Smooth muscle cell (in vitro differentiated cells): ENCODE measurements at regions not wholly inside any gene's neighbourhood (a gene's known extent, or its start where the extent isn't known, plus 50 kb on each side); places are given as distances from the start of the nearest gene placed in this dataset.

Experiments used
- DNase-seq: peaks from one replicate; lab custom pipeline; 2025; ENCODE audit not compliant: unreplicated experiment; lab: John Stamatoyannopoulos, UW
- H2AFZ ChIP-seq: fragments of 200-600 bp; sonication (generic); 2 replicates; pipeline ENCODE4 v1.6.0; 2016; ENCODE audit warnings: antibody characterized with exemption, low read depth, mild to moderate bottlenecking
- H3F3A ChIP-seq: fragments of 200-600 bp; sonication (generic); 2 replicates; pipeline ENCODE4 v1.6.0; 2017; ENCODE audit warnings: antibody characterized with exemption, low read depth
- H3K27ac ChIP-seq: fragments of 200-600 bp; sonication (generic); 2 replicates; pipeline ENCODE4 v1.5.1; 2016; ENCODE audit warnings: low read depth, mild to moderate bottlenecking
- H3K27me3 ChIP-seq: fragments of 200-600 bp; sonication (generic); 2 replicates; pipeline ENCODE4 v1.6.1; 2016; ENCODE audit warnings: low read depth, mild to moderate bottlenecking
- H3K36me3 ChIP-seq: fragments of 200-600 bp; sonication (generic); 2 replicates; pipeline ENCODE4 v1.5.1; 2016; ENCODE audit warnings: low read depth
- H3K4me1 ChIP-seq: fragments of 200-600 bp; sonication (generic); 2 replicates; pipeline ENCODE4 v1.5.1; 2016; ENCODE audit warnings: low read depth
- H3K4me2 ChIP-seq: fragments of 200-600 bp; sonication (generic); 2 replicates; pipeline ENCODE4 v1.6.0; 2016; ENCODE audit warnings: mild to moderate bottlenecking
- H3K4me3 ChIP-seq: fragments of 200-600 bp; sonication (generic); 2 replicates; pipeline ENCODE4 v1.5.1; 2016; ENCODE audit warnings: mild to moderate bottlenecking
- H3K79me2 ChIP-seq: fragments of 200-600 bp; sonication (generic); 2 replicates; pipeline ENCODE4 v1.6.0; 2016; ENCODE audit warnings: low read depth, mild to moderate bottlenecking
- H3K9ac ChIP-seq: fragments of 200-600 bp; sonication (generic); 2 replicates; pipeline ENCODE4 v1.6.0; 2016; ENCODE audit warnings: low read depth
- H3K9me3 ChIP-seq: fragments of 200-600 bp; sonication (generic); replicated peaks from 2 replicates; pipeline ENCODE4 v1.5.1; 2016; ENCODE audit warnings: low read depth
- H4K20me1 ChIP-seq: fragments of 200-600 bp; sonication (generic); 2 replicates; pipeline ENCODE4 v1.6.0; 2016; ENCODE audit warnings: low read depth
- WGBS: methylation state at CpG from one replicate; pipeline ENCODE4 v1.1.7; 2016; ENCODE audit warnings: low lambda C conversion rate; 5-methylcytosine and 5-hydroxymethylcytosine counted together
- TF ChIP-seq, protein P1 (sequence below): fragments of 200-600 bp; sonication (generic); IDR thresholded peaks from 2 replicates; pipeline ENCODE4 v1.5.1; 2017; ENCODE audit warnings: borderline replicate concordance, mild to moderate bottlenecking, antibody characterized with exemption; ENCODE audit not compliant: insufficient read depth, poor library complexity, severe bottlenecking

DNA sequence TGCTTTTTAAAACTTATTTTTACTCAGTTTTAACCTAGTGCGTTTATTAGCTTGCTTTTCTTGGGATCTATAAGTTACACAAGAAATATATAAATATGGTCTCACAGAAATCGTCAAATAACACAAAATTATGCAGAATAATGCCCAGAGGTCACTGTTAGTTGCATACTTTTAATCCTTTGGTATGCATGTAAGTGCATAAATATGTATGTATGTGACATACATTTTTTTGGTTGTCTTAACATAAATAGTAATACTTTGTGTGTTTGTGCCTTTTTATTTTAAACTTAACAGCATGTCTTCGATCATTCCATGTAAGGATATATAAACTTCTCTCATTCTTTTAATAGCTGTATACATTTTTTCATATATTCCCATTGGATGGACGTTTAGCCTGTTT lies 459.6 kb downstream of the PCNX1 start:
- no peak overlapping the region for H3K27ac ChIP-seq
- no peak overlapping the region for H3K4me3 ChIP-seq
- 95% methylated on average over 4 of the region's 4 CpGs for WGBS
- H3K4me2 ChIP-seq, result no peak overlapping the region
- TF ChIP-seq, protein P1, sequence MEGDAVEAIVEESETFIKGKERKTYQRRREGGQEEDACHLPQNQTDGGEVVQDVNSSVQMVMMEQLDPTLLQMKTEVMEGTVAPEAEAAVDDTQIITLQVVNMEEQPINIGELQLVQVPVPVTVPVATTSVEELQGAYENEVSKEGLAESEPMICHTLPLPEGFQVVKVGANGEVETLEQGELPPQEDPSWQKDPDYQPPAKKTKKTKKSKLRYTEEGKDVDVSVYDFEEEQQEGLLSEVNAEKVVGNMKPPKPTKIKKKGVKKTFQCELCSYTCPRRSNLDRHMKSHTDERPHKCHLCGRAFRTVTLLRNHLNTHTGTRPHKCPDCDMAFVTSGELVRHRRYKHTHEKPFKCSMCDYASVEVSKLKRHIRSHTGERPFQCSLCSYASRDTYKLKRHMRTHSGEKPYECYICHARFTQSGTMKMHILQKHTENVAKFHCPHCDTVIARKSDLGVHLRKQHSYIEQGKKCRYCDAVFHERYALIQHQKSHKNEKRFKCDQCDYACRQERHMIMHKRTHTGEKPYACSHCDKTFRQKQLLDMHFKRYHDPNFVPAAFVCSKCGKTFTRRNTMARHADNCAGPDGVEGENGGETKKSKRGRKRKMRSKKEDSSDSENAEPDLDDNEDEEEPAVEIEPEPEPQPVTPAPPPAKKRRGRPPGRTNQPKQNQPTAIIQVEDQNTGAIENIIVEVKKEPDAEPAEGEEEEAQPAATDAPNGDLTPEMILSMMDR, result no peak
- H3K9me3 ChIP-seq, result no peaks in the 10 kb centered on the region
- DNase-seq, result no peak
- H3K79me2 ChIP-seq, result peaks cover 76% of the 10 kb centered on the region
- peaks cover 65% of the 10 kb centered on the region for H4K20me1 ChIP-seq
- no peak overlapping the region for H2AFZ ChIP-seq
- H3F3A ChIP-seq, result peaks cover 10% of the 10 kb centered on the region
- no peak overlapping the region for H3K9ac ChIP-seq
- no peaks in the 10 kb centered on the region for H3K36me3 ChIP-seq
- peaks cover 27% of the 10 kb centered on the region for H3K4me1 ChIP-seq
- H3K27me3 ChIP-seq, result no peaks in the 10 kb centered on the region

DNA sequence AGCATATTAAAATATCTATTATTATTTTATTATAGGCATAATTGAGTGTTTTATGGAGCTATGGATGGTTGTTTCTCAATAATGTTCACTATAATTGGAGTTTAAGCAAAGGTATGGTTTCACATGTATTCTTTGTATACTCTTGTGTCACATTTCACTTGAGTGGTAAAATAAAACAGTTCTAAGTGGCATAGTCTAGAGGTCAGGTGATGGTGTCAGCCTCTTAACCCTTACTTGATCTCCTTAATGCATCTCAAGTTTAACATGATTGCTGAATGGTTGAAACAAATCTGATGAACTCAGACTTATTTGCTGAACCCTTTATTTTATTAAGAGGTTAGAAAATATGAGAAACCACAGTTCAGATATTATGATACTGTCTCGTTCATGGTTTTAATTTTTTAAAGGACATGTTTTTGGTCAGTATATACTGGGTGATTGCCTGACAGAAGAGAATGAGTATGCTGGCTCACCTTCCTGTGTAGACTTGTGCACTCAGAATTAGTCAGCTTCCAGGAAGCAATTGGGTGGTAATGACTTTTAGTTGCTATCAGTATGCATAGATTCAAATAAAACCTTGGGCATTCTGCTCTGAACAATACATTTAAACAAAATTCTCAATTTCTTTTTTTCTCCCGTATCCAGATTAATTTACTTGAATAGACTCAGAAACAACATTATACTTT lies 464.6 kb downstream of the PCNX1 start:
- Histone ChIP-seq H3K4me2 (peak overlapping the region; percentile 70), H3K36me3 (no peaks in the 10 kb centered on the region), H3K9ac (peak overlapping the region; percentile 45), H3K4me1 (peaks cover 8% of the 10 kb centered on the region), H3F3A (no peaks in the 10 kb centered on the region), H2AFZ (no peak overlapping the region), H3K79me2 (peaks cover 66% of the 10 kb centered on the region), H4K20me1 (peaks cover 48% of the 10 kb centered on the region), H3K27ac (peak overlapping the region; percentile 92), H3K9me3 (no peaks in the 10 kb centered on the region), H3K4me3 (no peak overlapping the region), H3K27me3 (no peaks in the 10 kb centered on the region)
- 79% methylated on average over 2 of the region's 2 CpGs for WGBS
- TF ChIP-seq, protein P1, result no peak
- DNase-seq, result no peak

DNA sequence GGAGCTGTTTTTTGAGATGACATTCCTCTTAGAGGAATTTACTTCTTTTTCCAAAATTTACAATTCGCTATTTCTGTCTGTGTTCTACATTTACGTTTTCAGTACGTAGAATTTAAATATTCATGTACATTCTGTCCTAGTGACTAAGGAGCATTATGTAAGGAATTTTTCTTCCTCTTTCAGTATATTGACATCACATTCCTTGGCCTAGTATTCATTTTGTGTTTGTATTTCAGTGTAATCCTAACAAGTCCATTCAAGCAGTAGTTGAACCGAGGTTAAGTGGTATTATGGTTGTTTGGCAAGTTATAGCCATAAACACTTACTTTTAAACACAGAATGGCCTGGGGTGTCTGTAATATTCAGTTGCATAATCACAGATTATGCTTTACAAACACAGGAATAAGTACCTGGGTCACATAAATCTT lies 465.2 kb downstream of the PCNX1 start:
- H3K9ac ChIP-seq, result peak overlapping the region; percentile 45
- H3K27me3 ChIP-seq, result no peaks in the 10 kb centered on the region
- TF ChIP-seq, protein P1, result no peak
- peaks cover 8% of the 10 kb centered on the region for H3K4me1 ChIP-seq
- no peaks in the 10 kb centered on the region for H3K9me3 ChIP-seq
- WGBS, result 30% methylated on average over 4 of the region's 4 CpGs
- peak overlapping the region; percentile 92 for H3K27ac ChIP-seq
- DNase-seq, result no peak
- H3K36me3 ChIP-seq, result no peaks in the 10 kb centered on the region
- H3K4me3 ChIP-seq, result no peak overlapping the region
- H3K4me2 ChIP-seq, result peak overlapping the region; percentile 70
- no peaks in the 10 kb centered on the region for H3F3A ChIP-seq
- peaks cover 66% of the 10 kb centered on the region for H3K79me2 ChIP-seq
- peaks cover 45% of the 10 kb centered on the region for H4K20me1 ChIP-seq
- H2AFZ ChIP-seq, result no peak overlapping the region

DNA sequence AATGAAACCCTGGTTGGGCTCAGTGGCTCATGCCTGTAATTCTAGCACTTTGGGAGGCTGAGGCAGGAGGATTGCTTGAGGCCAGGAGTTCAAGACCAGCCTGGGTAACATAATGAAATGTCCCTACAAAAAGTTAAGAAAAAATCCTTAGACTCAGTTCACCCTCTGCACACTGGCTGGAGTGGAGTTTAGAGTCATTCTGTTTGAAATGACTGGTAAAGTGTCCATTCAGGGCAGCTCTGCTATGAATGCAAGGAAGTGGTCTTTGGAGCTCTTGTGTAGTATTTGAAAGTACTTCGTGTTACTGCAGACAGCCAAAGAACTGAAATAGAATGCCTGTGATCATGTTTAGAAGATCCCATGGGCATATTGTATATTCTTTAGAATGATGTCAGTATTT lies 466.5 kb downstream of the PCNX1 start:
- Histone ChIP-seq H4K20me1 (peaks cover 45% of the 10 kb centered on the region), H3K9me3 (no peaks in the 10 kb centered on the region), H3K27ac (no peak overlapping the region), H3K79me2 (peaks cover 73% of the 10 kb centered on the region), H3K27me3 (no peaks in the 10 kb centered on the region), H3K9ac (no peak overlapping the region), H3K4me2 (no peak overlapping the region), H3K36me3 (no peaks in the 10 kb centered on the region), H3K4me3 (no peak overlapping the region), H3F3A (no peaks in the 10 kb centered on the region), H2AFZ (no peak overlapping the region), H3K4me1 (peaks cover 8% of the 10 kb centered on the region)
- no peak for DNase-seq
- TF ChIP-seq, protein P1, result no peak
- 95% methylated on average over 1 of the region's 1 CpG for WGBS
